ENCODE measurements at regions not wholly inside any gene's neighbourhood (a gene's known extent, or its start where the extent isn't known, plus 50 kb on each side); places are given as distances from the start of the nearest gene placed in this dataset.

- no peak for TF ChIP-seq JUN (IDR thresholded peaks at IDR 0.05; ENCODE audit: borderline replicate concordance, insufficient read depth, insufficient read length, low read depth)
- no peak for TF ChIP-seq POLR2A (IDR thresholded peaks at IDR 0.05; ENCODE audit: low read depth, low read length)
- TF ChIP-seq FOS (IDR thresholded peaks at IDR 0.05; ENCODE audit: borderline replicate concordance, insufficient read depth, low read length), result no peak
- TF ChIP-seq GATA2 (IDR thresholded peaks at IDR 0.05; ENCODE audit: insufficient read depth, insufficient read length, low read depth, low read length), result no peak
- TF ChIP-seq MAX (IDR thresholded peaks at IDR 0.05; ENCODE audit: insufficient read depth, insufficient read length), result no peak
- TF ChIP-seq MYC (IDR thresholded peaks at IDR 0.05; ENCODE audit: low read depth, low read length), result no peak
- no peak for TF ChIP-seq POLR2AphosphoS5 (IDR thresholded peaks at IDR 0.05; ENCODE audit: insufficient read depth, low read depth, low read length)
- TF ChIP-seq CTCF (IDR thresholded peaks at IDR 0.05; ENCODE audit: extremely low read depth in 1 of 2, insufficient read depth in 1 of 2, low read depth in 1 of 2, low read length in 2 of 2), result no peak
- TF ChIP-seq EZH2 (IDR thresholded peaks at IDR 0.05; ENCODE audit: borderline replicate concordance, low read depth, low read length, severe bottlenecking), result no peak
- Histone ChIP-seq H2AFZ (ENCODE audit: low read depth, low read length) (no peak overlapping the region), H3K9me3 (replicated peaks; ENCODE audit: control insufficient read depth, insufficient read depth, low read length) (no peaks in the 10 kb centered on the region), H3K4me1 (ENCODE audit: control insufficient read depth, extremely low read depth, insufficient read depth, low read length) (no peaks in the 10 kb centered on the region), H3K36me3 (ENCODE audit: control insufficient read depth in 2 of 2, extremely low read depth in 1 of 2, insufficient read depth in 2 of 2, low read length in 2 of 2) (no peaks in the 10 kb centered on the region), H3K79me2 (ENCODE audit: control insufficient read depth, insufficient read depth, low read length) (no peaks in the 10 kb centered on the region), H3K4me2 (ENCODE audit: insufficient read depth, low read length) (no peak overlapping the region), H3K9ac (replicated peaks; ENCODE audit: extremely low read depth, insufficient read depth, low read length) (no peak overlapping the region), H3K27ac (ENCODE audit: insufficient read depth, low read depth, low read length) (no peak overlapping the region), H4K20me1 (replicated peaks; ENCODE audit: control insufficient read depth, extremely low read depth, insufficient read depth, low read length) (no peaks in the 10 kb centered on the region), H3K27me3 (ENCODE audit: control insufficient read depth in 2 of 2, insufficient read depth in 2 of 2, low read length in 2 of 2) (no peaks in the 10 kb centered on the region), H3K9me1 (replicated peaks; ENCODE audit: control insufficient read depth, extremely low read depth, insufficient read depth, low read length) (no peaks in the 10 kb centered on the region), H3K4me3 (replicated peaks in 1 of 3; ENCODE audit: insufficient read depth in 1 of 3, low read depth in 1 of 3, low read length in 3 of 3) (no peak overlapping the region)
- FAIRE-seq (no peak), DNase-seq (ENCODE audit: low read depth, low spot score) (no peak)
- ChIA-PET CTCF (no interaction called here), POLR2A (no interaction called here)
- BruUV-seq (replicated peaks), result no TSS peak
- dilution Hi-C loops (cut with MboI; ENCODE audit: extremely low pct_ligation_motif_present, low sequenced_read_pairs) (no loop called here), intact Hi-C loops (cut with micrococcal nuclease) (no loop called here)
Measured at GRCh38 chr9:29021632-29022031, 1448.4 kb upstream of the C9orf72 start.
